NCI-H2196 (cell line): ENCODE measurements at regions not wholly inside any gene's neighbourhood (a gene's known extent, or its start where the extent isn't known, plus 50 kb on each side); places are given as distances from the start of the nearest gene placed in this dataset.
"Not testable (repeated sequence)": the region's sequence is repeated elsewhere in the genome, so short reads cannot be mapped to it uniquely, and the experiment has no call there.

Source experiments
- DNase-seq: peaks from one replicate; lab custom pipeline; 2025; ENCODE audit not compliant: unreplicated experiment; lab: John Stamatoyannopoulos, UW

DNA sequence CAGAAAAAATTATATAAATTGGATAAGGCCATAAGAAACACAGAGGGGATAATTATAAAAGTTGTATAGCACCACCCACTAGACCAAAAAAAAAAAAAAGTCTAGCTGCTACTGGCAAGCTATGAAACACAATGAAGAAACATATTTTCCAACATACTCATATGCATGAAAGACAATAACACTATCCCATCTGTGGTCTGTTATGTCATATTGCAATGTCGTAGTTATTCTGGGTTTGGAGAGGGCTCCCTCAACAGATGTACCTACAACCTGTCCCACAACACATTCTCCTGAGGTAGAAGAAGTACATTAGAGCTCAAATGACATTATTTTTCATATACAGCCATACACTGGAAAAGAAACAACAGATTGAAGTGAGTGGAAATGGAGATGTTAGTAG, 517.6 kb upstream of the ADGRL4 start:
- DNase-seq: no peak

GRCh38 chr1:79519084-79519760, 512.7 kb upstream of the ADGRL4 start:
- no peak for DNase-seq

- no peak for DNase-seq
These were observed 511.1 kb upstream of the ADGRL4 start for GRCh38 chr1:79517470-79518224.

- no peak for DNase-seq
These were observed 501.2 kb upstream of the ADGRL4 start for GRCh38 chr1:79507770-79508169.

- DNase-seq: no peak
These were observed 494.6 kb upstream of the ADGRL4 start for GRCh38 chr1:79501153-79501552.

DNA sequence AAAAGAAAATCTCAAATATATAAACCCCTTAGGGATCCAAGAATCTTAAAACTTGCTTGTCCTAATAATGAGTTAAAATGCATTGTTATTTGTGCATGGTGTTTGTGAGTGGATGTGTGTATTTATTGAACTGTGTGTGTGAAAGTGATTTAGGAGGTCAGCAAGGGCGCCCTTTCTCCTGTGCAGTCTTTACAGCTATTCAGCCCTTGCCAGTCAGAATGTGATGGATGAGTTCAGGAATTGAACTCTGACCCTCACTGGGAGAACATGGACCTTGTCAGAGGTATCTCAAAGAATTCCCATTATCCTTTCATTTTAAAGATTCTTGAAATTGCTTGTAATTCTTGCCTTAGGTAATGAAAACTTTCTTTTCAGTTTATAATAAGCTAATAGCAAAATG, 493.0 kb upstream of the ADGRL4 start:
- DNase-seq: no peak

DNA sequence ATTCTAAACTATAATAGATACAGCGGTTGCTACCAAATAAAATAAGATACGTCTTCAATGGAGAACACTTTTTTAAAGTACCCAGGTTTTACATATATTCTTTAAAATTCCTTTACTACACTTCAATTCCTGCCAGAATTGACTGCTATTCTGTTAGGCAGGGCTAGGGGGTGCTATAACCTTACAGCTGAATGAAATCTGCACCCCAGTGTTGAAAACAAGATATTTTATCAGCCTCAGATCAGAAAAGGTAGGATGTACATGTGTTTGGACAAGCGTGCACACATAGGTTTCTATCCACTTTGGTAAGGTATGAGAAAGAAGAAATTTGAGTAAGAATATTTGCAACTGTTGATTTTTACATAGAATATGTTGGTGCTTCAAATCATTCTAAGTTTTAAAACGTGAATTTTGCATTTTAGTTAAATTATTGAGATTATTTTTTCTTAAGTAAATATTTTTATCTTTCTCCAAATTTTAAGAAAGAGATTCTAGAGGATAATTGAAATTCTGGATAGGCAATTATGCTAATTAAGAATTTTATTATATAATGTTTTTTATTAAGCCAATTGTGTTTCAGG, 490.8 kb upstream of the ADGRL4 start:
- DNase-seq: peak; percentile 4

DNA sequence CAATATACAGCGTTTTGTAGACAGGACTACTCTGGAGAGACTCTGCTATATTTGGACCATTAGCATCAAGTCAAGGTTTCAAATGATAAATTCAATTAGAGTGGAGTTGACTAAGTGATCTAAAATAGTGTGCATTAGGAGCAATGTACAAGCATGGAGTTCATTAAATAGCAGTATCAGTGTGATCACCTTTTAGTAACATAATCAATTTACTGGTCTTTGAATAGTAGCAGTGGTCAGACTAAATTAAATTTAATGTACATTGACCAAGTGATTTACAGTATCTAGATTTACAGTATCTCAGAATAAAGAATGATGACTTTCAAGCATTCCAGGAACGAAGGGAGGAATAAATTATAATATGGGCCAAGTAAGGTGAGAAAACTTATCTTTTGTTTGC, 489.6 kb upstream of the ADGRL4 start:
- DNase-seq: no peak

DNA sequence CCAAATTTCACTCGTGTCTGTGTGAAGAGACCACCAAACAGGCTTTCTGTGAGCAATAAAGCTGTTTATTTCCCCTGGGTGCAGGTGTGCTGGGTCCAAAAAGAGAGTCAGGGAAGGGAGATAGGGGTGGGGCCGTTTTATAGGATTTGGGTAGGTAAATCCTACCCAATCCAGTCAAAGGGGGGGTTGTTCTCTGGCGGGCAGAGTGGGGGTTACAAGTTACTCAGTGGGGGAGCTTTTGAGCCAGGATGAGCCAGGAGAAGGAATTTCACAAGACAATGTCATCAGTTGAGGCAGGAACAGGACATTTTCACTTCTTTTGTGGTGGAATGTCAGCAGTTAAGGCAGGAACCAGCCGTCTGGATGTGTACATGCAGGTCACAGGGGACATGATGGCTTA, 487.2 kb upstream of the ADGRL4 start:
- DNase-seq: not testable (repeated sequence)

GRCh38 chr1:79488572-79489121, 482.1 kb upstream of the ADGRL4 start:
- DNase-seq: not testable (repeated sequence)

GRCh38 chr1:79478728-79479373, 472.3 kb upstream of the ADGRL4 start:
- no peak for DNase-seq

DNA sequence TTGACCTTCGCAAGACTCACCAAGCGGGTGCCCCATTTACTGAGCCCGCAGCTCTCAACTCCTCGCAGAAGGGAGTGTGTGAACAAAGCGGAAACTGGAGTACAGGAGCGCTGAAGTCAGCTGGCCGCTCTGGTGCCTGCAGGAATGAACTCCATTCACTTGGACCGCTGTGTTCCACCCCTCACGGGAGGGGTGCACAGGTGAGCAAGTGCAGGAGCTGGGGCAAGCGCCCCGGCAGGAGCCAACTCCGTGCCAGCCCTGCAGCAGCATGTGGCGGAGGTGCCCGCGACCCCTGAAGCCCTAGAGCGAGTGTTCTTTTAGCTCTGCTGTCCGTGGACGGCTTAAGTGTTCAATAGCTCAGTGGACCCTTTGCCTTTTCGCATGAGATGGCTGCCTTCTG, 471.6 kb upstream of the ADGRL4 start:
- no peak for DNase-seq

DNA sequence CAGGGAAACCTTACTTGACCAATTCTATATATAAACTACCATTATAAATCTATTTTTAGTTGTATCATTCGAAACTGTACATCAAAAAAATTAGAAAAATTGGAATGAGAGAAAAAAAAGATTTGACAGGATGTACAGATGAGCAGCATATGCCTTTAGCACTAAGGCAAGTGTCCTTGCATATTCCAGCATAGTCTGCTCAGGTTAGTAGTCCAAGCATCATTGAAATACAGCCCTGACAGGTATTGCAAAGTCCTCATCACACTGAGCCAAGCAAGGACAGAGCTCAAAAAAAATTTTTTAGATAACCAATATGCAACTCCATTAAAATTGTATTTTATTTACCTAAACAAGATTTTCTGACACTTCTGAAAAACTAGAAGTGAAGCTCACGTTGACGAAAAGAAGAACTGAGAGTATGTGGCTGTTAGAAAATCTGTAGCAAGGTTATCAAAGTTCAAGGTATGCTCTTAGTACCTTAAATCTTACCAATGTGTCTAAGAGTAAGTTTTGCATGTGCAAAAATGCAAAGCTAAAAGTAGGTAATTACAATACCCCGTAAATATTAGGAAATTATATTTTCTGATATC, 465.6 kb upstream of the ADGRL4 start:
- no peak for DNase-seq

DNA sequence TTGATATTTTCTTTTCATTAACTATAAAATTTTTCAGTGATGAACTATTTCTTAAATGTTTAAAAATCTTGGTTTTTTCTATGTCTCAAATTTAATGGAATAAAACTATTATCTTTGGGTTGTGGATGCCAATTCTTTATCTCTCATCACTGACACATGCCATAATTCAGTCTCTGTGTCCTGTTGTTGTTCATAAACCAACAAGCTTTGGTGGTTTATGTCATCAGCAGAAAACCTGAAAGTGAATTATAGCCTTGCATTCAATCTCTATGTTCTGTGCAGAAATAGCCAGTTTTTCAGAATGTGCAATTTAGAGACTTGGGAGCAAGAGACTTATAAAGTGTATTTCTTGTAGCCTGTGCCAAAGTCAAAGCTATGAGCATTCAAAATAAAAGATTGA, 462.6 kb upstream of the ADGRL4 start:
- no peak for DNase-seq

- no peak for DNase-seq
These were observed 454.4 kb upstream of the ADGRL4 start for GRCh38 chr1:79460773-79461436.

DNA sequence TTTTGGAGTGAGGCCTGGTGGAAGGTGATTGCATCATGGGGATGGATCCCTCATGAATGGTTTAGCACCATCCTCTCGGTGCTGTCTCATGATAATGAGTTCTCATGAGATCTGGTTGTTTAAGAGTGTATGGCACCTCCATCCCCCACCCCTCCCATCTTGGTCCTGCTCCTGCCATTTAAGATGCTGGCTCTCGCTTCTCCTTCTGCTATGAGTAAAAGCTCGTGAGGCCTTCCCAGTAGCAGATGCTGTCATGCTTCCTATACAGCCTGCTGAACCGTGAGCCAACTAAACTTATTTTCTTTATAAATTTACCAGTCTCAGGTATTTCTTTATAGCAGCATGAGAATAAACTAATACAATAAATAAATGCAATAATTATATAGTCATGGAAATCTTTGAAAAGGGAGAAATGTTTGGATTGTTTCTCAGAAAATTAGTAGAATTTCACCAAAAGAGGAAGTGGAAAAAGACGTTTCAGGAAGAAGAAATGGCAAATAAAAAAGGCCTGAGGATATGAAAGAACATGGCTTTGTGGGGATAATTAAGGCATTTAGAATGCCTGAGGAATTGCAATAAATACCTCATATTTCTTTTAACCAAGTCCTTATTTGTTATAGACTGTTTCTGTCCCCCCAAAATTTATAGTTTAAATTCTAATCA, 451.2 kb upstream of the ADGRL4 start:
- no peak for DNase-seq

DNA sequence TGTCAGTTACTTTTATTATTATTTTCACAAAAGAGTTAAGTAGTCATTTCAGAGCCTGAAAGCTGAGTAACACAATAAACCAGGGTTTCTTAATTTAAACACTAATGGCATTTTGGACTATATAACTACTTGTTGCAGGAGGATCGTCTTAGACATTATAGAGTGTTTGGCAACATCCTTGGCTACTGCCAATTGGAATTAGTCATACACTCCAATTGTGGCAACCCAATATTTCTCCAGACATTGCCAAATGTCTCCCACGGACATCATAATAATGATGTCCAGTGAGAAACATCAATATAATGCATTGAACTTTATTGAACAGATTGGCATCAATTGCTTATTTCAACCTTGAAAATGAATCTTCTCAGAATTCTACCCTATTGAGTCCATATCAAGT, 441.9 kb upstream of the ADGRL4 start:
- no peak for DNase-seq

- DNase-seq: no peak
These were observed 434.7 kb upstream of the ADGRL4 start for GRCh38 chr1:79441238-79441637.

DNA sequence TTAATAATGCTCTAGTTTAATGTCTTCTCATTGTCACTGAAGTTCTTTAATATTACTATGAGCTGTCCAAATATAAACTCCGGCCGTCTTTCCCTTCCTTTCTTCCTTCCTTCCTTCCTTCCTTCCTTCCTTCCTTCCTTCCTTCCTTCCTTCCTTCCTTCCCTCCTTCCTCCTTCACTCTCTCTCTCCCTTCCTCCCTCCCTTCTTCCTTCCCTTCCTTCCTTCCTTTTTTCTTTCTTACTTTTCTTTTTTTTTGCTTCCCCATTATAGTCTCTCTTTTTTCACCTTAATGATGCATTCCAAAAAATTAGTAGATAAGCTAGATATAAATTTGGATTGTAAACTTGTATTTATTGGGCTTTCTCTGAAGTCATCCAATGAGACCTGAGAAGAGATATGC, 431.0 kb upstream of the ADGRL4 start:
- DNase-seq: no peak

DNA sequence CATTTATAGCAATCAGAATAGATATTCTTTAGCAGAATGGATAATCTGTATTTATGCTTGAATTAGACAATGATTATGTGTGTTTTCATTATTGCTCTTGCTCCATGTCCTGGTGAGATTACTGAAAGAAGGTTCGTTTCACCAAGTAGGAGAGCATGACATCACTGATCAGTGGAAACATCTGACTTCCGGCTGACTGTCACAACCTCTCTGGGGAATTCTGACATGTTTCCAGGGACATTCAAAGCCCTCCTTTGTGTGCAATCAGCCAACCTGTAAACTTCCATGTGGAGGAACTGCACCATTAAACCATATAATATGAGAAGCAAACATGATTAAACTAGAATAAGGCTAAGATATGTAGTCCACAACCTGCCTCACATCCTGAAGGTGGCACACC, 424.8 kb upstream of the ADGRL4 start:
- no peak for DNase-seq
